Stimulated activated CD4-positive, alpha-beta T cell treated with anti-CD3 and anti-CD28 coated beads, Interleukin-4, amount 100 ng/mL, for 4 hours (primary cell): ENCODE measurements at regions not wholly inside any gene's neighbourhood (a gene's known extent, or its start where the extent isn't known, plus 50 kb on each side); places are given as distances from the start of the nearest gene placed in this dataset.
A peak's percentile ranks its signal among the peaks of the same experiment; 100 is the strongest.

ENCODE experiments used
- DNase-seq, 2 experiments: peaks; one replicate each; pipeline ENCODE4 v3.0.0-alpha.2; 2020

GRCh38 chr1:5748286-5749225 is 243.7 kb downstream of the NPHP4 start:
- no peak for DNase-seq

GRCh38 chr1:5747426-5748285 is 244.6 kb downstream of the NPHP4 start:
- DNase-seq: no peak

GRCh38 chr1:5746611-5747425 is 245.4 kb downstream of the NPHP4 start:
- DNase-seq: no peak

GRCh38 chr1:5745800-5746610 is 246.2 kb downstream of the NPHP4 start:
- peak; percentile 33 to 52 for DNase-seq

GRCh38 chr1:5744911-5745799 is 247.1 kb downstream of the NPHP4 start:
- no peak for DNase-seq

GRCh38 chr1:5744341-5744740 is 247.9 kb downstream of the NPHP4 start:
- no peak for DNase-seq

GRCh38 chr1:5743435-5744095 is 248.7 kb downstream of the NPHP4 start:
- DNase-seq: no peak

GRCh38 chr1:5742801-5743200 is 249.4 kb downstream of the NPHP4 start:
- DNase-seq: no peak

GRCh38 chr1:5742032-5742431 is 250.2 kb downstream of the NPHP4 start:
- no peak for DNase-seq

- no peak for DNase-seq
Measured at GRCh38 chr1:5740865-5741860, 251.1 kb downstream of the NPHP4 start.

GRCh38 chr1:5740450-5740849 is 251.8 kb downstream of the NPHP4 start:
- DNase-seq: no peak

- DNase-seq: no peak
Measured at GRCh38 chr1:5739561-5740078, 252.6 kb downstream of the NPHP4 start.

GRCh38 chr1:5738911-5739462 is 253.2 kb downstream of the NPHP4 start:
- no peak for DNase-seq

GRCh38 chr1:5737081-5737480 is 255.1 kb downstream of the NPHP4 start:
- DNase-seq: no peak

GRCh38 chr1:5734996-5735395 is 257.2 kb downstream of the NPHP4 start:
- DNase-seq: no peak

GRCh38 chr1:5734414-5734813 is 257.8 kb downstream of the NPHP4 start:
- no peak for DNase-seq

- DNase-seq: no peak
Measured at GRCh38 chr1:5733596-5733995, 258.6 kb downstream of the NPHP4 start.

GRCh38 chr1:5731110-5731423 is 261.2 kb downstream of the NPHP4 start:
- DNase-seq: no peak
